ENCODE measurements at regions not wholly inside any gene's neighbourhood (a gene's known extent, or its start where the extent isn't known, plus 50 kb on each side); places are given as distances from the start of the nearest gene placed in this dataset.

DNA sequence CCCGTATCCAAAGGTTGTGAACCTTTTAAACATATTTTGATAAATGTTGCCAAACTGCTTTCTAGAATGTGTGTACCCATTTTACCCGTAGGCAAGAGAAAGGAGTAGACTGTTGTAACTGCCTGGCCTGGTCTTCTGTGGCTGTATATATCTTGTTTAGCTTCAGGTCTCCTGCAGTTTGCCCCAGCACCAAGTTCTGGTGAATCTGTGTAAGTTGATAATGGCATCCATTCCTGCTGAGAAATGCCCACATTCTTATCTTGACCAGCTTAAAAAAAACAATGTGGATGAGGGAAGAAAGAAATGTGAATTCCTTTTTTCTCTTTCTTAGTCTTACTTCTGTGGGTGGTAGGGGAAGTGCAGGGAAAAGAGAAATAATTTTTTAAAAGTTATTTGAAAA is 53.3 kb upstream of the TLE3 start:
- no peak for ATAC-seq

DNA sequence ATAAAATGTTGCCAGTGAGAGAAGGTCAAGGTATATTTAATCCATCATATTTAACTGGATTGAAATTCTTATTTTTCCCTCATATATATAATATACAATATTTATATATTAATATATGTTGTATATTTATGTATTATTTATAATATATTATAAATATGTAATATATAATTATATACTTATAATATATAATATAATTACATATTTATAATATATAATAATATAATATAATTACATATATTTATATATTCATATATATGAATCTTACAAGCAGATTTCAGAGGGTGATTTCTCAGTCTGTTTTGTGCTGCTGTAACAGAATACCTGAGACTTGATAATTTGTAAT is 52.7 kb upstream of the TLE3 start:
- ATAC-seq = no peak

DNA sequence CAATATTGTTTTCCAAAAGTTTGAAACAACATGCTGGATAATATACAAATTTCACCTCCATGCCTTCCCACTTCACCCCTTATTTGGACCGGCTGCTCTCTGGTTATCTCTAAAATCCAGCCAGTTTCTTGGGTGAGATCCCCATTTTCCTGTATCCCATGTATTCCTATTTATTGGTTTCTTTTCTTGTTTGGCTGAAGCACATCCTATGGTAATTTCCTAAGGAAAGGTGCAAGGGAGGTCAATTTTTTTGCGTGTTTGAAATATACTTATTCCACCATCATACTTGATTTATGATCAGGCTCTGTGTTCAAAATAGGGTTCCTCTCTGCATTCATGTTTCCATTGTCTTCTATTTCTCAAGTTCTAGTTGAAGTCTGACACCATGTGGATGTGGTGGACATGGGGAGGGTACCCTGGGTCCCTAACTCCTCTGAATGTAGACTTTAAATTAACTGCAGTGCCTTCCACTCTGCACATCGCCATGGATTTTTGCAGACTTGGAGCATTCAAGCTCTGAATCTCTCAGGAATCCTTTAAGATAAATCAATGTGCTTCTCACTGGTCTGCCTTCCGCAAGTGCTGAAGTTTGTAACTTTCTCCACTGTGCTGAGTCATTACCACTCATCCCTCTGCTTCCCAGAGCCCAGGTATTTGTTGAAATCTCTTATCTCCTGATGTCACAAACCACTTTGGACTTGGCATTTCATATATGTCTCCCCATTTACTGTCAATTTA is 52.1 kb upstream of the TLE3 start:
- ATAC-seq = no peak

DNA sequence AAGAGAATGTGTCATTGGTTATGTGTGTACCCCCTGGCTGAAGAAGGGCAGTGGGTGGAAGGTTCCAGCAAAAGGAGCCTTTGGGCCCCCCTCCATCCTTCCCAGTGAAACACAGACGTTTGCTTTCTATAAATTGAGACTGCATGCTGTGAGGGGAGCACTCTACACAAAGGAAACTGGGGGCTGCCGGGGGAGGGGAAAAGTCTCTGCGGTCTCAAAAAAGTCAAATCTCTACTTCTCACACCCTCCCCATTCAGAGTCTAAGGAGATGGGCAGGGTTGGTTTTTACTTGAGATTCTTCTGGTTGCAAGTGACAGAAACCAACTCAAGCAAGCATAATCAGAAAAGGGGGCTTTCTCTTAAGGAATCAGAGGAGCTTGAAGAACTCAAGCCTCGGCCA is 50.1 kb upstream of the TLE3 start:
- ATAC-seq = no peak
